NK-92 treated with Interleukin-12 subunit alpha and Interleukin-12 subunit beta, amount 100 ng/mL, for 24 hours (cell line): ENCODE measurements at regions not wholly inside any gene's neighbourhood (a gene's known extent, or its start where the extent isn't known, plus 50 kb on each side); places are given as distances from the start of the nearest gene placed in this dataset.
"Not testable (repeated sequence)": the region's sequence is repeated elsewhere in the genome, so short reads cannot be mapped to it uniquely, and the experiment has no call there.

ENCODE experiments used
- DNase-seq: peaks from one replicate; lab custom pipeline; 2025; lab: John Stamatoyannopoulos, UW

DNA sequence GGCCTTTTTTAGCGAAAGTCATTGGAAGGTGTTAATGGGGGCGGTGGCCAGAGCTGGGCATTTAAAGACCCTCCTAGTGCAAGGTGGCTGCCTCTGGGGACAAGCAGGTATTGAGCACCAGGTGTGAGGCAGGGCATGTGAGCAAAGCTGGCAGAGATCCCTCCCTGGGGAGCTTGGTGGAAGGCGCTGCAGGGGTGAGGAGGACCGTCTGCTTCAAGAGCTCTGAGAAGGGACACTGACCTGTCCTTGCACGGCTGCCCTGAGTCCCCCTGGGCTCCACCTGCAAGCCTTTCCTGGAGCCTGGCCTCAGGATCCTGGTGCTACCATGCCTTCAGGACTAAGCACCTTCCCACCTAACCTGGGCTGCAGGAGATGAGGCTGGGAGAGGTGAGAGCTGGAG lies 127.0 kb upstream of the CIBAR2 start:
- DNase-seq, result no peak

DNA sequence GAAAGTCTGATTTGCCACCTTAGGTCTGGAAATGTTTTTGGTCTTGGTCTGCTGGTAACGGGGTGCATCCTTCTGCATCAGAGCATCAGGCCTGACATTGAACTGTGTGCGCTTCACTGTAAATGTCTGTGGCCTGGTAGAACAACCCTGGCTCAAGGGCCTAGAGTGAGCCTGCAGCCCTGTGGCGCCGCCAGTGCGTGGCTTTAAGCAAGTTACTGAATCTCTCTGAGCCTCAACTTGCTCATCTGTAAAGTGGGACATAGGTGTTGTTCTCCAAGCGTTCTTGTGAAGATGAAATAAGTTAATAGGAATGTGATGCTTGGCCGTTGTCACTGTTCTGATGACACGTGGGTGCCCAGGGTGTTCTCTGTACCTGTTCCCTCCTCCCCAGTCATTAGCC lies 127.6 kb upstream of the CIBAR2 start:
- DNase-seq, result no peak

DNA sequence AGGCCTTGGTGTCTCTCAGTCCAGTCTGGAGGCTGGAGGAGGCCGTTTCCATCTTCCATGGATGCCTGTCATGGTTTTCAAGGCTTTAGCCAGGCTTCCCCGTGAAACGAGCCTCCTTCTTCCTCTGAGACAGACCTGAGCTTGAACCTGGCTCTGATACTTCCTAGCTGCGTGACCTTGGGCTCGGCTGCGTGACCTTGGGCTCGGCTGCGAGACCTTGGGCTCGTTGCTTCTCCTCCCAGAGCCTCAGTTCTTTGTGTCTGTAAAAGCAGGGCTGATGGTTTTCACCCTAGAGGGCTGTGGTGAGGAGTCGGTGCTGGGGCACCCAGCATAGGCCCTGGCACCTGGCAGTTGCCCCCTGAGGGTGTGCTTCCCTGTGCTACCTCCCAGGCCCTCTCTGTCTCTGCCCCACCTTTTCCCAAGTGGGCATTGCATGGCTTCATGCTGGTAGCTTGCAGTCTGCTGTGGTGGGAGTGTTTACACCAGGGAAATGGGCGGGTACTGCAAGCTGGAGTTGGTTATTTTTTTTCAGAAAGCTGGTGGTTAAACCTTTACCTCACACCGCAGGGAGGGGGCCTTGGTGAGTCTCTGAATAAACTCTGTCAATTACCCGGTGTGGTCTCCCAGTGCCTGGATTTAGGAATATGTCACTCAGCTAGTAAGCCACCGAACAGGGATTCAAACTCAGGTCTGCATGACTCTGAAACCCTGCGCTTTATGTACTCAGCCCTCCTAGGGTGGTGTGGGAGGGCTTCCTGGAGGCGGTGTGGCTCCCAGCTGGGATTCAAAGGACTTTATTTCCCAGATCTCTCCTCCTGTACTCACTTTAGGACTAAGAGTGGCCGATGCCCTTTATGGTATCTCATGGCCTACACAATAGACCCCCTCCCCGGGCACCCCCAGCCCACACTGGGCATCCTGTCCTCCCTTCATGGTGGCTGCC lies 129.0 kb upstream of the CIBAR2 start:
- no peak for DNase-seq

DNA sequence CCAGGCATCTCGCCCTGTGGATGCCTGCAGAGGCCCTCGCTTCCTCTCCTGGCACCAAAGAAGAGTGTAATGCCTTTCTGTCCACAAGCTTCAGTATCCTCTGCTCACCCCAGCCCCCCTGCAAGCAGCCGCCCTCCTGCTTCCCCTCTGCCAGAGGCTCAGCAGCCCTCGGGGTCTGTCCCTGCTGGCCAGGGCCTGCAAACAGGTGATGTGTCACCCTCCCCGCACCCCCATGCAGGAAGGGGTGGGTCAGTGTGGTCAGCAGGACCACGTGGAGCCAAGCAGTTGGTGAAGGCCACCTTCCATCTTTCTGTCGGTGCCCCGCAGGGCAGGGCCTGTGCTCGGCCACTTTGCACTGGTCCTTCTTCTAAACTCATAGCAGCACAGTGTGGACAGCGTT lies 129.9 kb upstream of the CIBAR2 start:
- no peak for DNase-seq

DNA sequence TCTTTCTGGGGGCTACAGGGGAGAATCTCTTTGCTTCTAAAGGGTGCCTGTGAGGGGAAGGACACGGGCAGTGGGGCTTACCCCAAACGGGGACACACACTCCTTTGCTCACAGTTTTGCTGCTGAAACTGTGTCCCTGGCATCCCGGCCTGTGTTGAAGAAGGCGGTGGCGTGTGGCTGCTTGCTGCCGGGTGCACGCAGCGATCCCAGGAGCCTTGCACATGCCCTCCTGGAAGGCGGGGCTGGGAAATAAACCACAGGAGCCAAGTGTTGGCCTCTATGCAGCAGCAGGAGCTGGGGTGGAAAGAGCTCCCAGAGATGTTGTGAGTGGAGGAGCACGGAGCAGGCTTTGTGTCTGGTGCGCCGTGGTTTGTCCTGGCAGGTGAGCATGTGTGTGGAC lies 131.0 kb upstream of the CIBAR2 start:
- DNase-seq, result no peak

DNA sequence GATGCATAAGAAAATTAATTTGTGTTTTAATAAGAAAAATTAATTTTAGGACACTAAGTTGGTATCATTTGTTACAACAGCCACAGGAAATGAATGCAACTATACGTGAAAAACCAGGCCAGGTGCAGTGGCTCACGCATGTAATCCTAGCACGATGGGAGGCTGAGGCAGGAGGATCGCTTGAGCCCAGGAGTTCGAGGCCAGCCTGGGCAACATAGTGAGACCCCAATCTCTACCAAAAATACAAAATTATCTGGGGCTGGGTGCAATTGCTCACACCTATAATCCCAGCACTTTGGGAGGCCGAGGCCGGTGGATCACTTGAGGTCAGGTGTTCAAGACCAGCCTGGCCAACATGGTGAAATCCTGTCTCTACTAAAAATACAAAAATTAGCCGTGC lies 132.2 kb upstream of the CIBAR2 start:
- not testable (repeated sequence) for DNase-seq

DNA sequence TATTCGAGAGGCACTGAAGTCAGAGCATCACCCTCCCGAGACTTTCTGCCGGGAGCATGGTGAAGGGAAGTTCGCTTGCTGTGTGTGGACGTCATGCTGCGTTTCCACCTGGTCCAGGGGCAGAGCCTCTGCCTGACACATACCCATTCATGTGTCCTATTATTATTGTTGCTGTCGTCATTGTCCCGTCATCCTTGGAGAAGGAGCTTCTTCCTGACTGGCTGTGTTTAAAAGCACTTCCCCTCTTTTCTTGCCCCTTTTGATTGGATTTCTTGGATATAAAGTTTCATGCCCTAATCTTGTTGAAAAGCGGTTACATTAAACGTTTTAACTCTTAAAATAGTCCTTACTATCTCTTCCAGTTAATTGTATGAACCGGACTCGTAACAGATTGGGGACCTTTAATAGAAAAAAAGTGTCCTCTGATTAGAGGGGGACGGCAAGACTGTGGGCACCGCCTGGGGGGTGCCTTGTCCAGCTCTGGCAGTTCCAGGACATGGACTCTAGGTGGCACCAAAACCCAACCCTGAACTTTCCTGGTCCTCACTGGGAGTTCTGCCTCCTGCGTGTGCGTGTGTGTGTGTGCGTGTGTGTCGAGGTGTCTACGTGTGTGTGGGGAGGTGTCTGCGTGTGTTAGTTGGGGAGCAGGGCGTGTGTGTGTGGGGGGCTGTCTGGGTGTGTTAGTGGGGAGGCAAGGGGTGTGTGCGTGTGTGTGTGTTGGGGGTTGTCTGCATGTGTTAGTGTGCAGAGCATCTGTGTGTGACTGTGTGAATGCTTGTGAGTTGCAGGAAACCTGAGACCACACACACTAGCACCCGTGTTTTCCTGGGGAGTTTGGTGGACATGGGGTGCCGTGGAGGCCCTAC lies 133.3 kb upstream of the CIBAR2 start:
- DNase-seq, result no peak

DNA sequence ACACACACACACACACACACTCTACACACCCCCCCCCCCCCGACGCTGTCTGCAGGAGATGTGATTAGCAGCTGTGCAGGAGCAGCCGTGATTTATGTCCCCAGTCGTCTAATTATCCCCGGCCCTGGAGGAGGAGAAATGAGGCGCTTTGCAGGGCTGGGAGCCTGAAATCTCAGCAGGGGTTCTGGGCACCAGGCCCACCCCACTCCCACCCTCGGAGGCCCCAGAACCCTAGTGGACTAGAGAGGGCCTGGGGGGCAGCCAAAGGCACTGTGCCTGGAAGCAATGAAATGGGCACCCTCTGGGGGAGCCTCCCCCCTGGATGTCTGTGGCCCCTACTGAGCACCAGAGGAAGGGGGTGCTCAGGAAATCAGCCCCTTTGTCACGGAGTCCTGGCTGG lies 134.2 kb upstream of the CIBAR2 start:
- DNase-seq, result no peak

DNA sequence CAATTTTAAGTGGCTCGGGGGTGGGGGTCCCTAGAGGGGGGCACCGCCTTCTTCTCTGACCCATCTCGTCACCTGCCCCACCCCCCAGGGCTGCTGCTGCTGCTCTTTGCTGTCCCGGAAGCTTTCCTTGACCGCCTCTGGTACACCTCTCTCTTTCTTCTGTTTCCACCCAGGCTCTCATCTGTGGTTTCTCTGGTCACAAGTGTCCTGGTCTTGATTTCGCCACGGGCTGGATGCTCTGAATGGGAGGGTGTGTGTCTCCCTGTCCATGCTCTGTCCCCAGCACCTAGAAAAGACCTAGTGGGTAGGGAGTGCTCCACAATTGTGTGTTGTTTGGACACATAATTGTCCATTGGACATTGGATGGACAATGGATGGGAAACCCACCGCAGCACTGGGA lies 134.7 kb upstream of the CIBAR2 start:
- DNase-seq, result no peak

DNA sequence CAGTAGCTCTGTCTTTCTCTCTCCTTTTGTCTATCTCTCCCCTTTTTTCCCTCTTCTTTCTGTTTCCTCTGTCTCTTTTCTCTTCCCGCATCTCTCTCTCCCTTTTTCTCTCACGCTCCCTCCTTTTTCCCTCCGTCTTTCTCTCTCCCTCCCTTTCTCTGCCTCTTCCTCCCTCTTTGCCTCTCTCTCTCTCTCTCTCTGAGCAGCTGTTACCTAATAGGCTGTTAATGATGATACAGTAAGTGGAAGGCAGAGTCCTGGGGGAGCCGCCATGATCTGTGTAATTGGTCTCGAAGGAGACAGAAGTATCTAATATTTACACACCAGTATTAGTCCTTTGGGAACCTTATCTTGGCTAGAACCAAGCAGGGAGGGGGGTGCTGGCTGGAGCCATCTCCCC lies 136.1 kb upstream of the CIBAR2 start:
- no peak for DNase-seq

DNA sequence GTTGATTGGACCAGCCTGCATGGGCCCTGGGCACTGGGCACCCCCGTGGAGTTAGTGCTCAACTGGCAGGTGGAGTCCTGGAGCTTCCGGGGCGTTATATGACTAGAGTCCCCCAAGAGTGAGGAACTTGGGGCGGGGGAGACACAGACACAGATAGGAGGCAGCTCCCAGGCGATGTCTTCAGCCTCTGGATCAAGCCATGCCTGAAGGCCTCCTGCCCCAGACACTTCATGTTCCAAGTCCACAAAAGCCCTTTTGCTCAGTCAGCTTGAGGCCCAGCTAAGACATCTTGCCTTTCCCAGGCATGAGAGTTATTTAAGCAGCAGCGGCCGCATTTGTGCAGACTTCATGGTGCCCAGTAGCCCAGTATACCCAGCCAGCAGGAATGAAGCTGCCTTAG lies 136.6 kb upstream of the CIBAR2 start:
- no peak for DNase-seq

DNA sequence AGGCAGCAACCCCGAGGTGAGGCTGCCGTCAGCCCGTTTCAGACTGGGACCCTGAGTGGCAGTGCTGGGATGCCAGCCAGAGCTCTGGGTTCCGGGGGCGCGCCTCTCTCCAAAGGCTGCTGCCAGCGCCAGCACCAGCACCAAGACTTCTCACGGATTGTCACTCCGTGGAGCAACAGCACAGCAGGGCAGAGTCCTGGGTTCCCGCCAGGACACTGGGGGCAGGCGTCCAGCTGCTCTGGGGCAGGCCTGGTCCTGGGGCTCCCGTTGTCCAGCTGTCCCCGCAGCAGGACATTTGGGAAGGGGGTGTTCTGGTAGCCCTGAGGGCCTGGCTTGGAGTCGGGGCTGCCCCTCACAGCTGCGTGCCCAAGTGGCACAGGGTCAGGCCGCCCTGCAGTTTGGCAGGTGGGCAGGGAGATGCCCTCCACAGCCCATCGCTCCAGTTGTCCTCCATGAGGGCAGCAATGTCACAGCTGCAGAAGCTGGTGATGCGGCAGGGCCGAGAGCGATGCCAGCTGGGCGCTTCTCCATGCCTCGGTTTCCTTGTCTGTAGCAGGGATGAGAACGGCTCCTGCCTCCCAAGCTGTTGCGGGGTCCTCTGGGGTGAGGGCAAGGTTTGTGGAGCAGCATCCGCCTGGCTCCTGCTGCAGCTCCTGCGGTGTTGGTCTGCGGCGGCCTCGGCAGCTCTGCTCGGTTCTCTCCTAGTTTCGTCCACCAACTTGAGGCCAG lies 137.3 kb upstream of the CIBAR2 start:
- no peak for DNase-seq

DNA sequence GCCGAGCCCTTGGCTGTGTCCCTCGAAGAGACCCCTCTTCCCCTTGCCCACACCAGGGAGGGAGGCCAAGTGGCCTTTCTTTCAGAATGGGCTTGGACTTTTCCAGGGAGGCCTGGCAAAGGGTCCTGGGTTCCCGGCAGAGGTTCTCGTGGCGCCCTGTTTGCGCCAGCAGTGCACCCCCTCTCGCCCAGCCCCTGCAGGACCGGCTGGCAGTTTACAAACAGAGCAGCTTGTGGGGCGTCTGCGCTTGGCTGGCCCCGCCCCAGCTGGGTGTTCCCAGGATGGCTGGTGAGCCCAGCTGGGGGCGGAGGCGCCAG lies 137.8 kb upstream of the CIBAR2 start:
- no peak for DNase-seq

DNA sequence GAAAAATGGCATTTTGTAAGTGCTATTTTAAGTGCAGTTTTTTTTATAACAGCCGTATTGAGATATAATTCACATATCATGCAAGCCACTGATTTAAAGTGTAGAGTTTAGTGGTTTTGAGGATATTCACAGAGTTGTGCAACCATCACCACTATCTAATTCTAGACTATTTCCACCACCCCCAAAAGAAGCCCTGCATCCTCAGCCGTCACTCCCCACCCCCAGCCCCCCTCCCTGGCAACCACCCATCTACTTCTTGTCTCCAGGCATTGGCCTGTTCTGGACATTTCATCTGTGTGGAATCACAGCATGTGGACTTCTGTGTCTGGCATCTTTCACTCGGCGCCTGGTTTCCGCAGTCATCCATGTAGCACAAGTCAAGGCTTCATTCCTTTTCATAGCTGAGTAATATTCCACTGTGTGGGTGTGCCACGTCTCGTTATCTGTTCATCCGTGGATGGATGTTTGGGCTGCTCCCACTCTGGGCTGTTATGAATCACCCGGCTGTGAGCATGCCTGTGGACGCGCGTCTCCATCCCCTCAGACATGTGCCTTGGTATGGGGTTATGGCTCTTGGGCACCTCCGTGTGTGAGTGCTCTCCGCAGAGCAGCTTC lies 138.4 kb upstream of the CIBAR2 start:
- DNase-seq, result no peak

DNA sequence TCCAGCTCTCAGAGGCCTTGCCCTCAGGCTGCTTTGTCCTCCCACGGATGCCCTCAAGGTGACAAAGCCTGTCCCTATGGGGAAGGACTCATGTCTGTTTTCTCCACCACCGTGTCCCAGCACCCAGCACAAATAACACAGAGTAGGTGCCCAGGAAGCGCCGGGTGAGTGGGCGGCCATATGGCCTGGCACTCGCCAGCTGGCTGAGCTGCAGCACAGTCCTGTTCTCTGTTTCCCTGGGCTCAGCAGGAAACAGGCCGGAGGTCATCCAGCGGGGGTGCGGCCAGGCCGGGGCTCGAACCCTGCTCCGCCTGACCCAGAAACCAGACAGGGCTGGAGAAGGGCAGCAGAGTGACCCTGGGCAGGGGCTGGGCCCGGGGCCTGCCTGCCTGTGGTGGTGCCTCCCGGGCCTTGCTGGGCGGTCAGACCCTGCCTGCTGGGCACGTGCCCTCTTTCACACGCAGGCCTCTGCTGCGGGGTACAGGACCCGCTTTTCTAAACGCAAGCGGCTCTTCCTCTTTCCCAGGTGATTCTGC lies 139.0 kb upstream of the CIBAR2 start:
- DNase-seq, result no peak

DNA sequence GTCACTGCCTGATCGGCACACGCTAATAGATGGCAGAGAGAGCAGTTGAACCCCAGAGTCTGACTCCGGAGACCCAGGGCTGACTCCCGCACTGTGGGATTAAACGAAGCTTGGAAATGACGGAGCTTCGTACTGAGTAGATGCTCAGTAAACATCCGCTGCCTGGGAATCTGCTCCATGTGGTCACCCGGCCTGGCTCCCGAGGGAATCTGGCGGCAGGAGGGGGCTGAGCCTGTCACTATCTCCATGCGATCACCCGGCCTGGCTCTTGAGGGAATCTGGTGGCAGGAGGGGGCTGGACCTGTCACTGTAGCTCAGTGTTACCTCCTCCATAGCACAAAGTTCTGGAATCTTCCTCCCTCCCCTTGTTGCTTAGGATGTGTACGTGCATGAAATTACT lies 139.7 kb upstream of the CIBAR2 start:
- DNase-seq, result no peak

DNA sequence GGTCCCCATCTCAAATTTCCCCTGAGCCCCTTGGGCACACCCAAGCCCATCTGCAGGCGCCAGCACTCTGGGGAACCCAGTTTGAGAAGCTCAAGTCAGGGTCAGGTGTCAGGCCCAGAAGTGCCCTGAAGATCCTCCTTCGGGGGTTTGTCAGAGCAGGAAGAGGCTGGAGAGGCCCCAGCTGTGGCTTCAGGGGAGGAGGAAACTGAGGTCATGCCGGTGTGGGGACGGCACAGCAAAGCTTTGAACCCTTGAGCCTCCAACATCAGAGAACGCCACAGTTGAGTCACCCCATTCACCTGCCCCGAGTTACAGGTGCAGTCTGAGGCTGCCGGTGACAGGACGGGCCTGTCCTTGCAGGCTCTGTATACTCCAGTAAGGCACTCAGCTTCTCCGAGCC lies 140.2 kb upstream of the CIBAR2 start:
- no peak for DNase-seq

DNA sequence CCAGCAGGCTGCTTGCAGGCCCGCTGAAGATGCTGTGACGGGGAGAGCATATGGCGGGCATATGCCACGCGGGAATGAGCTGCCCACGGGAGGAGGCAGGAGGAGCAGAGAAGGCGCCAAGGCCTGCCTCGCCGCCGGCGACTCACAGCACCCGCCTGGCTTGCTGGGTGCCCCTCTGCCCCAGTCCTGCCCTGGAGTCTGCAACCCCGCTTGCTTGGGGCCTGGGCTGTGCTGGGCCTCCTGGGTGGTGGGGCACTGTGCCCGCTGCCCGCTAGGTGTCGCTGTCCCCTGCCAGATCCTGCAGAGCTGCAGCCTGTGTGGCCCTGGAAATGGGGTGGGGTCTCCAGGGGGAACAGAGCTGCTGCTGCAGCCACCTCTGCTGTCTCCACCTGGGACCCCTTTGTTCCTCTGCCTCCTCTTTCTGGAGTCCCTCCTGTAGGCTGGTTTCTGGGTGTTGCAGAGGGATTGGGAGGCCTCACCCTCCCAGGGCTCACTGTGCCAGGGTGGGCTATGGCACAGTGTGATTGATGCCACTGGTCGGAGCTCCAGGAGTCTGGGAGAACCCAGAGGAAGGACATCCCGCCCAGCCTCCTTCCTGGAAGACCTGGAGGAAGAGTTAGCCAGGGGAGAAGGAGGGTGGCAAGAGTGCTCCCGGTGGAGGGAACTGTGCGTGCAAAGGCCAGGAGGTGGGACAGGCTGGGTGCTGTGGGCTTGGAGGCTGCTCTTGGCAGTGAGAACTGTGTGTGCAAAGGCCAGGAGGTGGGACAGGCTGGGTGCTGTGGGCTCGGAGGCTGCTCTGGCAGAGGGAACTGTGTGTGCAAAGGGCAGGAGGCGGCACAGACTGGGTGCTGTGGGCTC lies 141.0 kb upstream of the CIBAR2 start:
- DNase-seq, result peak; percentile 16

DNA sequence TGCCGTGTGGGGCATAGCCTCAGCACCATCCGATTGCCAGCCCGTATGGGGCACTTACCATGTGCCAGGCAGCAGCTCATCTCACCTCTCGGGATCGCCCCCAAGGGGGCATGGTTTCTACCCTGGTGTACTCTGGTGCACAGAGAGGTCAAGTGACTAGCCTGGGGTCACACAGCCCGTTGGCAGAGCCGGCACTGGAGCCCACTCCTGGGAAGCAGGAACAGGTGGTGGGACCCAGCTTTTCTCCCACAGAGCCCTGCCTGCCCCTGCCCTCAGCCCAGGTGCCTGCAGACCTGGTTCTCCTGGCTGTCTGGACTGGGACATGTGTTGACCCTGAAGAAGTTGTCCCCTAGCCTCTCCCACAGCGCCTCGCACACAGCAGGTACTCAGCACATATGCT lies 141.8 kb upstream of the CIBAR2 start:
- no peak for DNase-seq

DNA sequence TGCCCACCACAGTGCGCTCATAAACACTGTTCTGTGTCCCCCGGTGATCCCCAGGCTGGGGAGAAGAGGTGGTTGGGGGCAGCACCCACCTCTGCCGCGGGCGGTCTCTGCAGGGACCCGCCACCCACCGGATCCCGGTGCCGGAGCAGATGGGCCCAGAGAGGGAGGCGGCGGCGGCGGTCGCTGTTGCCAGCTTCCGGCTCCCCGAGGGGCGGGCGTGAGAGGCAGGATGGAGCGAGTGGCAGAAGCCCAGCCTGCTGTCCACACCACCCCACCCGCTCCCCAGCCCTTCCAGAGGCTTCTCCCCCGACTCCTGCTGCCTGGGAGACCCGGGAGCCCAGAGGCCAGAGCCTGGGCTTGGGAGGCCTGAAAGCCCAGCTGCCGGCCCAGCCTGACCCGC lies 142.6 kb upstream of the CIBAR2 start:
- DNase-seq, result no peak

DNA sequence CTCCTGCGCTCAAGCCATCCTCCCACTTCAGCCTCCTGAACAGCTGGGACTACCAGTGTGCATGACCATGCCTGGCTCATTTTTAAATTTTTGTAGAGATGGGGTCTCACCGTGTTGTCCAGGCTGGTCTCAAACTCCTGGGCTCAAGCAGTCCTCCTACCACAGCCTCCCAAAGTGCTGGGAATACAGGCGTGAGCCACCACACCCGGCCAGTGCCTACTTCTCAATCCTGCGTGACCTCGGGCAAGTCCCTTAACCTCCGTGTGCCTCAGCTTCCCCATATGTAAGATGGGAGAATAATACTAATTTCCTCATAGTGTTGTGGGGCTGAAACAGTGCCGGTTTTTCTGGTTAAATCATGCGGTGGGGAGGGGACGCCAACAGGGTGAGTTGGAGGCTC lies 143.5 kb upstream of the CIBAR2 start:
- DNase-seq, result no peak
